Mesenchymal stem cell (in vitro differentiated cells and primary cell): ENCODE measurements at regions not wholly inside any gene's neighbourhood (a gene's known extent, or its start where the extent isn't known, plus 50 kb on each side); places are given as distances from the start of the nearest gene placed in this dataset.
A peak's percentile ranks its signal among the peaks of the same experiment; 100 is the strongest.
"Not testable (repeated sequence)": the region's sequence is repeated elsewhere in the genome, so short reads cannot be mapped to it uniquely, and the experiment has no call there.

Source experiments
- DNase-seq: peaks from one replicate; pipeline ENCODE4 v3.0.0-alpha.2; 2013
- H2AFZ ChIP-seq: one replicate; pipeline ENCODE4 v1.6.1; 2013; ENCODE audit warnings: low read depth, mild to moderate bottlenecking, control low read depth, inconsistent platforms, low read length, moderate library complexity
- H2AK5ac ChIP-seq: 2 replicates; pipeline ENCODE4 v1.6.1; 2013; ENCODE audit warnings: low read length, moderate library complexity, mild to moderate bottlenecking, inconsistent platforms; ENCODE audit not compliant: severe bottlenecking
- H2BK120ac ChIP-seq: one replicate; pipeline ENCODE4 v1.6.1; 2013; ENCODE audit warnings: low read depth, mild to moderate bottlenecking, inconsistent platforms, low read length, moderate library complexity
- H2BK12ac ChIP-seq, 2 experiments: one replicate each; pipeline ENCODE4 v1.6.1; 2013; ENCODE audit warnings: inconsistent platforms in 2 of 2, low read length in 2 of 2, mild to moderate bottlenecking in 2 of 2, moderate library complexity in 2 of 2, control low read depth in 1 of 2
- H2BK15ac ChIP-seq: one replicate; pipeline ENCODE4 v1.6.1; 2013; ENCODE audit warnings: mild to moderate bottlenecking, low read depth, inconsistent platforms; ENCODE audit not compliant: poor library complexity, severe bottlenecking
- H2BK5ac ChIP-seq: 2 replicates; pipeline ENCODE4 v1.6.1; 2013; ENCODE audit warnings: low read depth, mild to moderate bottlenecking, low read length, control low read depth, inconsistent platforms; ENCODE audit not compliant: poor library complexity, severe bottlenecking
- H3K14ac ChIP-seq, 2 experiments: one replicate each; pipeline ENCODE4 v1.6.1; 2013; ENCODE audit warnings: inconsistent platforms in 2 of 2, low read length in 2 of 2, control low read depth in 1 of 2, mild to moderate bottlenecking in 1 of 2, moderate library complexity in 1 of 2
- H3K18ac ChIP-seq, 2 experiments: one replicate each; pipeline ENCODE4 v1.6.1; 2013; ENCODE audit warnings: inconsistent platforms in 2 of 2, low read length in 2 of 2, control low read depth in 1 of 2, low read depth in 1 of 2, mild to moderate bottlenecking in 1 of 2
- H3K23ac ChIP-seq, 2 experiments: one replicate each; pipeline ENCODE4 v1.6.1; 2013; ENCODE audit warnings: inconsistent platforms in 2 of 2, low read length in 2 of 2, mild to moderate bottlenecking in 2 of 2, moderate library complexity in 2 of 2, control low read depth in 1 of 2
- H3K27ac ChIP-seq: 2 replicates; pipeline ENCODE4 v1.5.1; 2013; ENCODE audit warnings: mild to moderate bottlenecking, moderate library complexity, low read length, control low read depth, inconsistent platforms; ENCODE audit not compliant: poor library complexity, severe bottlenecking
- H3K27me3 ChIP-seq, 2 experiments: 2 replicates each; pipeline versions ENCODE4 v1.6.1 to v1.7.0; 2013; ENCODE audit warnings: low read length in 2 of 2, mild to moderate bottlenecking in 2 of 2, moderate library complexity in 2 of 2, control low read depth in 1 of 2, inconsistent platforms in 1 of 2; ENCODE audit not compliant: control insufficient read depth in 1 of 2, insufficient read depth in 1 of 2
- H3K36me3 ChIP-seq, 2 experiments: 2 replicates each; pipeline versions ENCODE4 v1.6.1 to v1.7.0; 2013; ENCODE audit warnings: low read length in 2 of 2, control low read depth in 1 of 2, inconsistent platforms in 1 of 2, low read depth in 1 of 2, mild to moderate bottlenecking in 1 of 2; ENCODE audit not compliant: insufficient read depth in 2 of 2, control insufficient read depth in 1 of 2
- H3K4ac ChIP-seq, 2 experiments: one replicate each; pipeline ENCODE4 v1.6.1; 2013; ENCODE audit warnings: inconsistent platforms in 2 of 2, low read length in 2 of 2, mild to moderate bottlenecking in 2 of 2, moderate library complexity in 2 of 2, control low read depth in 1 of 2, low read depth in 1 of 2
- H3K4me1 ChIP-seq: 2 replicates; pipeline ENCODE4 v1.6.1; 2013; ENCODE audit warnings: low read depth, low read length, control low read depth; ENCODE audit not compliant: control insufficient read depth, insufficient read depth
- H3K4me2 ChIP-seq: 2 replicates; pipeline ENCODE4 v1.6.1; 2013; ENCODE audit warnings: low read length, mild to moderate bottlenecking, inconsistent platforms; ENCODE audit not compliant: poor library complexity, severe bottlenecking
- H3K4me3 ChIP-seq, 2 experiments: 2 replicates each; pipeline versions ENCODE4 v1.5.1 to v1.7.0; 2013; ENCODE audit warnings: low read length in 2 of 2, mild to moderate bottlenecking in 2 of 2, control low read depth in 1 of 2, low read depth in 1 of 2; ENCODE audit not compliant: insufficient read depth in 1 of 2
- H3K79me1 ChIP-seq: replicated peaks from 2 replicates; pipeline ENCODE4 v1.6.1; 2013; ENCODE audit warnings: mild to moderate bottlenecking, control low read depth, low read length, inconsistent platforms; ENCODE audit not compliant: poor library complexity, severe bottlenecking
- H3K9ac ChIP-seq: 2 replicates; pipeline ENCODE4 v1.7.0; 2013; ENCODE audit warnings: mild to moderate bottlenecking, low read length, moderate library complexity
- H3K9me3 ChIP-seq: 2 replicates; pipeline ENCODE4 v1.7.0; 2013; ENCODE audit warnings: mild to moderate bottlenecking, low read length; ENCODE audit not compliant: control insufficient read depth
- H4K8ac ChIP-seq: one replicate; pipeline ENCODE4 v1.6.1; 2013; ENCODE audit warnings: inconsistent platforms, mild to moderate bottlenecking, low read length, moderate library complexity
- H4K91ac ChIP-seq: one replicate; pipeline ENCODE4 v1.6.1; 2013; ENCODE audit warnings: mild to moderate bottlenecking, low read length, inconsistent platforms
- WGBS: methylation state at CpG from one replicate; pipeline ENCODE4 v1.1.7; 2013; ENCODE audit warnings: mixed read lengths; 5-methylcytosine and 5-hydroxymethylcytosine counted together

- not testable (repeated sequence) for H3K27me3 ChIP-seq, H3K23ac ChIP-seq, H3K9me3 ChIP-seq
Measured at GRCh38 chr11:67768001-67768730, 93.7 kb upstream of the ALDH3B2 start.

GRCh38 chr11:67761211-67761610 is 86.8 kb upstream of the ALDH3B2 start:
- not testable (repeated sequence) for DNase-seq, H3K23ac ChIP-seq, H4K8ac ChIP-seq, H2BK5ac ChIP-seq, H3K9me3 ChIP-seq, H3K4me1 ChIP-seq, H3K18ac ChIP-seq, H2BK12ac ChIP-seq, H2BK120ac ChIP-seq, H3K4me3 ChIP-seq, H2AFZ ChIP-seq, H4K91ac ChIP-seq, H3K14ac ChIP-seq, H2BK15ac ChIP-seq, H3K27ac ChIP-seq, H3K79me1 ChIP-seq, H3K9ac ChIP-seq, H3K36me3 ChIP-seq, H3K4ac ChIP-seq, H2AK5ac ChIP-seq, H3K4me2 ChIP-seq
- 30% methylated on average over 7 of the region's 7 CpGs for WGBS
- peaks cover 8 to 22% of the 10 kb centered on the region in 2 experiments for H3K27me3 ChIP-seq

More at GRCh38 chr11:67768001-67768730, 93.7 kb upstream of the ALDH3B2 start:
- H2BK15ac ChIP-seq, H3K79me1 ChIP-seq, H3K9ac ChIP-seq, H2AFZ ChIP-seq, H4K8ac ChIP-seq, H3K36me3 ChIP-seq, H3K4me1 ChIP-seq, H3K4me2 ChIP-seq, H2BK120ac ChIP-seq, H2BK5ac ChIP-seq, DNase-seq, H2BK12ac ChIP-seq, H2AK5ac ChIP-seq, H3K18ac ChIP-seq, H3K14ac ChIP-seq, H3K27ac ChIP-seq, H3K4me3 ChIP-seq, H3K4ac ChIP-seq: not testable (repeated sequence)
- WGBS, result 87% methylated on average over 8 of the region's 11 CpGs
- peak overlapping the region; percentile 7 for H4K91ac ChIP-seq

GRCh38 chr11:67759321-67759720 is 84.9 kb upstream of the ALDH3B2 start:
- 80% methylated on average over 1 of the region's 3 CpGs for WGBS
- H3K27ac ChIP-seq, H4K91ac ChIP-seq, H3K4me3 ChIP-seq, H3K4me1 ChIP-seq, DNase-seq, H2BK12ac ChIP-seq, H2BK120ac ChIP-seq, H3K9ac ChIP-seq, H3K4me2 ChIP-seq, H3K14ac ChIP-seq, H2BK15ac ChIP-seq, H2AFZ ChIP-seq, H3K4ac ChIP-seq, H2AK5ac ChIP-seq, H4K8ac ChIP-seq, H3K36me3 ChIP-seq, H3K9me3 ChIP-seq, H3K23ac ChIP-seq, H3K18ac ChIP-seq, H2BK5ac ChIP-seq, H3K79me1 ChIP-seq: not testable (repeated sequence)
- peaks cover 8 to 22% of the 10 kb centered on the region in 2 experiments for H3K27me3 ChIP-seq

- peaks cover 8 to 22% of the 10 kb centered on the region in 2 experiments for H3K27me3 ChIP-seq
- not testable (repeated sequence) for H4K91ac ChIP-seq, H3K4me3 ChIP-seq, H3K18ac ChIP-seq, H3K4me1 ChIP-seq, H2BK12ac ChIP-seq, H2AFZ ChIP-seq, H3K4ac ChIP-seq, H2BK120ac ChIP-seq, H4K8ac ChIP-seq, H3K36me3 ChIP-seq, H3K27ac ChIP-seq, H3K9ac ChIP-seq, H2BK5ac ChIP-seq, H3K79me1 ChIP-seq, DNase-seq, H3K9me3 ChIP-seq, H3K23ac ChIP-seq, H2BK15ac ChIP-seq, H3K4me2 ChIP-seq, H3K14ac ChIP-seq, H2AK5ac ChIP-seq
- WGBS, result 59% methylated on average over 6 of the region's 6 CpGs
Measured at GRCh38 chr11:67758467-67758866, 84.0 kb upstream of the ALDH3B2 start.
